CD4-positive, alpha-beta T cell treated with Interleukin-6 for 4 hours (primary cell): ENCODE measurements at regions not wholly inside any gene's neighbourhood (a gene's known extent, or its start where the extent isn't known, plus 50 kb on each side); places are given as distances from the start of the nearest gene placed in this dataset.

Experiments used
- DNase-seq: peaks from one replicate; pipeline ENCODE4 v3.0.0-alpha.2; 2020; ENCODE audit warnings: mixed read lengths

- DNase-seq: no peak
These were observed 141.9 kb downstream of the SOX9 start for GRCh38 chr17:72262766-72263165.

- DNase-seq: no peak
These were observed 144.0 kb downstream of the SOX9 start for GRCh38 chr17:72264682-72265405.

DNA sequence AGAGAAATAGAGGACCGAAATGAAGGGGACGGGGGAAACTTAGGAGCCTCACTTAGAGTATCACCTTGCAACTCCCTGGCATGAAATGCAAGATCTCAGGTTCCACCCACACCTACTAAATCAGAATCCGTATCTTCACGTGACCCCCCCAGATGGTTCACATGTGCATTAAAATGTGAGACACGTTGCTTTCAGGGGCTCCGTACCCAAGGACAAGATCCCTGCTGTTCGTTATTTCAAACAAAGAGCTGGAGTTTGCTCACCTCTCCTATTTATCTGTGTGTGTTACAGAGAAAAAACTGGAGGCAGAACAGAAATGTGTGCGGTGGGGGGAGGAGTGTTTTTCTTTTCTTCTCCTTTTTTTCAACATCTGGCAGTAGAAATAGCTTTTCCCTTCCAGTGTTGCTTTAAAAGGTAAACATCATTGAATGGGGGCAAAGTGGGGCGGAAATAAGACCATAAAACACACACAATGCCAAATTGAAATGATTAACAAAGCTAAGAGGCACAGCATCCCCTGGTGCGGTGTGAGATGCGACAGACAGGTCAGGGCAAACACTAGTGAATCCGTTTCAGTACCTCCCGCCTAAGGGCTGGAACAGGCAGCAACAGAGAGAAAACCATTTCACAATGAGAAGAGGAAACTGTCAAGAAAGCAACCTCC lies 145.4 kb downstream of the SOX9 start:
- DNase-seq: no peak

GRCh38 chr17:72267601-72268000 lies 146.8 kb downstream of the SOX9 start:
- no peak for DNase-seq

GRCh38 chr17:72268431-72268830 lies 147.6 kb downstream of the SOX9 start:
- no peak for DNase-seq

DNA sequence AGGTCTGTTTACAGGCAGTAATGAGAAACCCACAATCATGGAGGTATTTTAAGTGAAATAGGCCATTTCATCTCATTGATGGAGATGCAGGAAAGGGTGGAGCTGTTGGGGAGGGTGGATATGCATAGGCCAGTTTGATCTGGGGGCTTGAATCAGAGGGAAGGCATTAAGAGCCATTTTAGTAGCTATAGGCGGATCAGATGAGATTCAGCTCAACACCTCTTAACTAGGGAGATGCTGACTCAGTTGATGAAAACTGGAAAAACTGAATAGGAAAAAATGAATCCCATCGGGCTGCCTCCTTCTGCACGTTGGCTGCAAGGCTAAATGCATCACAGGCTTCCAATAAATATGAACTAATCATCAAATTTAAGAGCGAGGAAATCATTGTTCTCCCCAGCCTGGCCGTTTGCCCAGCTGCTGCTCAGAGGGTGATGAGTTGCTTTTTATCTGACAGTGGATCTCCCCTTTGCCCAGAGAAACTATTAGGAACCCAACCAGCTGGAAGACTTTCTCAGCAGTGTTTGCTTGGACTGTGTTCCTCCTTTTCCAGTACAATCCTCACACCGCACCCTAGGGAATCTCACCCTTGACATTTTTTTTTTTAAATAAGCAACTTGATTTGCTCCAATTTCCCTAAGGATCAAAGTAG lies 149.6 kb downstream of the SOX9 start:
- no peak for DNase-seq

DNA sequence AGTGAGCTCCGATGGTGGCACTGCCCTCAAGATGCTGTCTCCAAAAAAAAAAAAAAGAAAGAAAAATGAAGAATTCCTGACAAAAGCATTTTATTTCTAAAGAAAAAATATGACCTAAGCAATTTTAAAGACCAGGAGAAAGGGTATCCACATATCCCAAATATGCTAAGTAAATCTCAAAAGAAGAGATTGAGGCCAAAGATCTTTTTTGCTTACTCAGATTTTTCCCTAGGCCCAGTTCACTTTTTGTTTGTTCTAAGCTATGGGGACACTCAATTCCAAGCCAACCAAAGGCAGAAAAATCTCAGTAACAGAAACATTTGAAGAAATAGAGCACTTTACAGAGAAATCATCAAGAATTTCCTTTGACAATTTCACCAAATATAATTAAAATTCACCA lies 150.8 kb downstream of the SOX9 start:
- no peak for DNase-seq

DNA sequence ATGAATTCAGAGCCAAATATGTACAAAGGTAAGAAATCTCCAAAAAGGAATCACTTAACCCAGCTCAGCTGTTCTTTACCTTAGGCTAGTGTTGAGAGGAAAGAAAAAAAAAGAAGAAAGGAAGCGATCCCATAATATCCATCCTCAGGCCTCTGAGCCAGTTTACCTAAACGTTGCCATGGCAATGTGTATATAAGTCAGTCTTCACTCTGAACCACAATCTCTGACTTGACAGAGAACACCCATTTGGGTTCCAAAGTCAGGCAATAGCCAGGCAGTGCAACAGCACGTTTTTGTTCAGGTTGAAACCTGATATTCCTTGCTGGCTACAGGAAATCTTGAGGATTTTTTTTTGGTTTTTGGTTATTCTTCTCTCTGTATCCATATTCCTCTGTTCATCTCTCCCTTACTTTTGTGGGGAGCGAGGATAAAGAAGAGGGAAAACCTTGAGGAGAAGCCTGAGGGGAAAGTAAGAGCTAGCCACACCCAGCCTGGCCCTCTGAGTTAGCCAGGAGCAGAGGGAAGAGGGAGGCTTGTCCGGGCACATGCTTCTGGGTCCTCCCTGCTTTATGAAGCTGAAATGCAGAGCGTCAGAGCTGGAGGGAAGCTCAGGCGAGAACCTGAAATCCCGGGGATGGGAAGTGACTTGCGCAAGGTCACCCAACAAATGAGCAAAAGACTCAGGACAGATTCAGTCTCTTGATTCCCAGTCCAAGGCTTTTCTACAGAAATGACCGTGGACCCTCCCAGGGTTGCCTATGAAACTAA lies 152.7 kb downstream of the SOX9 start:
- no peak for DNase-seq

- DNase-seq: no peak
These were observed 153.8 kb downstream of the SOX9 start for GRCh38 chr17:72274614-72275013.

DNA sequence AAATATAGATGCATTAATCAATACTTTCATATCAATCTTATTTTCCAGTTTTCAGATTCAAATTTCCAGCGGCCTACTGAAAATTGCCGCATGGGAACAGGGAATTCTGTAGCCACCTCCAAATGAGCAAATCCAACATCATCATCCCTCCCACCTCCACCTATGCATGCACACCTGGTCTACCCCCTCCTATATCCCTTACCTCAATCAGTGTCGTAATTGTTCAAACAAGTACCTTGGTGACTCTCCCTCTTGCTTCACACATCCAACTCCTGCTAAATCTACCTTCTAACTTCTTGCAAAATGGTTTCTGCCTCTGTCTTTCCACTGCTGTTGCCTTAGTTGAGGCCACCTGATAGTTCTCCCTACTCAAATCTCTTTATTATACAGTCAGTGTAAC lies 160.1 kb downstream of the SOX9 start:
- DNase-seq: no peak

DNA sequence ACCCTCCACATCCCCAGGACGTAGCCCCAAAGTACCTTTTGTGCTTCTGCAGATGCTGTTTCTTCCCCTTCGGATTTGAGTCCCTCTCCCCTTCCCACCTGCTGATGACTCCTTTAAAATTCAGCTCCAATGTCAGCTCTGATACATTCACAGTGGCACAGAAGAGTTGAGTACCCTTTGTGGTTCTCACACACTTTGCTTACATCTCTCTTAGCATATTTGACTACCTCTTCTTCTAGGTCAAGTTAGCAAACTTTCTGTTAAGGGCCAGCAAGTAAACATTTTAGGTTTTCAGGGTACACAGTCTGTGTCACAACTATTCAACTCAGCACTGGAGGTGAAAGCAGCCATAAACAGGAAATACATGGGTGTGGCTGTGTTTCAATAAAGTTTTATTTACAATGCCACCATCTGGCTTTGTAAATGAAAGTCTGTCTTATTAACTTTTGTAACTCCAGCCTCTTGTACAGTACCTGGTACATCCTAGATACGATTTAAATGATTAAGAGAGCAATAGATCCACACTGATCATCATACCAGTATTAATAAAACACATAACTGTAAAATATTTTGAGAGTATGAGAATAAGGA lies 161.7 kb downstream of the SOX9 start:
- no peak for DNase-seq

- DNase-seq: no peak
These were observed 164.0 kb downstream of the SOX9 start for GRCh38 chr17:72284806-72285205.

DNA sequence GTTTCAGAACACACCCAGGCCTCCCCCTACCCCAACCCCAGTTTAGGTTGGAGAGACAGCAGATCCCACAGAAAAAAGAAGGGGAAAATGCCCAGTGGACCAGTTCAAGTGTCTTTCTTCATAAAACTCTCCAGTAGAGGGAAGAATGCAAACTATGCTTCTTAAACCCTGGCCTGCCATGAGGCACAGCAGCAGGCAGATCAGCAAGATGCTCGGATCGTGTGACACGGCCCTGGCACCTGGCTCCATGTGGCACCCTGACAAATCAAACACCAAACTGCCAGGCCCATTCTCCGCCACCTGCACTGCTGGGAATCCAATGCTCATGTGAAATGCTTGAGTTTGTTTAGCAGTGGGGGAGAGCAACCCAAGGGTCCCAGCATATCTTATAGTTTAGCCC lies 166.8 kb downstream of the SOX9 start:
- no peak for DNase-seq

- DNase-seq: no peak
These were observed 173.7 kb downstream of the SOX9 start for GRCh38 chr17:72294487-72294893.

DNA sequence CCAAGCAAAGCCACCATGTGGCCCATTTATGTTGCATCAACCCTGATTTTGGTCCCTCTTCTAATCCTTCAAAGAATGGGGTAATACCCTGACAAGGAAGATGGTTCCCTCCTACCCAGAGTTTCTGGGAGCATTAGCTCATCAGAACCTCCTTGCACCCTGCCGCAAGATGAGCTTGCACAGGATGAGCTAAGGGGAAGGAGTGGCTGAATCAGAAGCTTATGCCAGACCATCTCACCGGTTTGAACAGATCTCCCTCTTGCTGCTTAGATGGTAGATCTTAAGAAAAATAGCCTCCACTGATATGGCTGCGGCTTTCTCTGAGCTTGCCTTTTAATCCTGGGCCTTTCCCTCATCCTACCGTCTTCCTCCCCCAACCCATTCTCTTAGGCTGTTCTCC lies 175.1 kb downstream of the SOX9 start:
- DNase-seq: no peak

- no peak for DNase-seq
These were observed 175.6 kb downstream of the SOX9 start for GRCh38 chr17:72296456-72296855.

DNA sequence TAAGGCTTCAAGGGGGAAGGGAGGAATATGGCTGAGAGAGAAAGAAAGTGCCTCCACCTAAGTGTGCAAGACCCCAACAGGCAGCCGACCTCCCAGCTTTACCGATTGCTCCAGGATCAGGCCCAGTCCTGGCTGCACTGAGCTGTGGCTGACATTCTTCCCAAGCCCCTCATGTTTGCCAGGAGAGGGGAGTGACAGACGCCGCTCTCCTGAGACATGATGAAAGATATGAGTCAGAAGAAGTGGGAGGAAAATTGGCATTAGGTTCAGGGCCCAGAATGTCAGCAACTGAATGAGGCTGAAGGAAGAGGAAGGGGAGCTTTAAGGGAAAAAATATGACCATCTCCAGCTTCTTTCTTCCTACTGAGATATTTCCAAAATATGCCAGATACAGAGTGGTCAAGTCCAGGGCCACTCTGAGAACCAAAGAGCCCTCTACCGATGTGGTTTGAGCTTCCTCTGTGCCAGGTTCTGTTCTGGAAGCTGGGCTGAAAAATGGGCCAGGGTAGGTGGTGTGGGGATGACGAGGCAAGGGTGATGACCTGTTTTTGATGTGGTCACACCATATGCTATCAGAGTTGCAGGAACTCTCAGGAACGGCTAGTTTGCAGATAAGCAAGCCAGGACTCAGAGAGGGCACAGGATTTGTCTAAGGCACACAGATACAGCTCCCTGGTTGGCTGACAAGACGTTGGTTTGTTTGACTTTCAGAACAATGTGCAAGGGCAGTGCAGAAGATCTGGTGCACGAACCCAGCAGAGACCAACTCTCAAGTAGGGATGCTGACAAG lies 176.7 kb downstream of the SOX9 start:
- no peak for DNase-seq

DNA sequence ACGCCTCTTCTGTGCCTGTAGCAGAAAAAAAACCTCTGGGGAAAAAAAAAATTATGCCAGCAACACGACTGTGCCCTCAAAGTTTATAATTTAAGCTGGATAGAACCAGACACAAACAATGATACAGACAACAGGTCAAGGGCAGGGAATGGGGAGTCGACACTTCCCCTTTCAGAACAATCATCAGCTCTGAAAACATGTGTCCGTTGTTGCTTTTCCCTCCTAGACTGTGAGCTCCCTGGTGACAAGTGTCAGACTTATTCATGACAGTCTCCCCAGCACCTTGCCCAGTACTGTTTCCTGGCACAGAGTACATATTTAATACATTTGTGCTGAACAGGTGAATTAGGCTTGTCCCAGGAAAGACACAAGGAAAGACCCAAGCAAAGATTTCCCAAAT lies 178.3 kb downstream of the SOX9 start:
- no peak for DNase-seq

DNA sequence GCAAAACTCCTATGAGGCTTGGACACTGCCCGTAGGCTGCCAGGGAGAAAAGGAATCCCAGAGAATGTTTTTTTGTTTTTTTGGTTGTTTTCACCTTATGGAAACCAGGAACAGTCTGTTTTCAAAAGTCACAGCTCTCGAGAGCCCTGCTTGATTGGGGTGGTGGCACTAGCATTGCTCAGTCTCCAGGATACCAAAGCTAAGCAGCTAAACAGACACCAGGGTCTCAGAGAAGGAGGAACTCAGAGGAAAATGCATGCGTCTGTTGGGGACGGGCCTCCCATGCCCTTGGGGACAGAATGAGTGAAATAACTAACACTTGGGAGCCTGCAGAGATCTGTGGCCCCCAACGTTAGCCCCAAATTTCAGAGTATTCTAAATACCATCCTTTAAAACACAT lies 178.8 kb downstream of the SOX9 start:
- no peak for DNase-seq

GRCh38 chr17:72301887-72302286 lies 181.1 kb downstream of the SOX9 start:
- DNase-seq: no peak

GRCh38 chr17:72302735-72303134 lies 181.9 kb downstream of the SOX9 start:
- DNase-seq: no peak
